ENCODE measurements at regions not wholly inside any gene's neighbourhood (a gene's known extent, or its start where the extent isn't known, plus 50 kb on each side); places are given as distances from the start of the nearest gene placed in this dataset.
A peak's percentile ranks its signal among the peaks of the same experiment; 100 is the strongest.
"Not testable (repeated sequence)": the region's sequence is repeated elsewhere in the genome, so short reads cannot be mapped to it uniquely, and the experiment has no call there.

DNA sequence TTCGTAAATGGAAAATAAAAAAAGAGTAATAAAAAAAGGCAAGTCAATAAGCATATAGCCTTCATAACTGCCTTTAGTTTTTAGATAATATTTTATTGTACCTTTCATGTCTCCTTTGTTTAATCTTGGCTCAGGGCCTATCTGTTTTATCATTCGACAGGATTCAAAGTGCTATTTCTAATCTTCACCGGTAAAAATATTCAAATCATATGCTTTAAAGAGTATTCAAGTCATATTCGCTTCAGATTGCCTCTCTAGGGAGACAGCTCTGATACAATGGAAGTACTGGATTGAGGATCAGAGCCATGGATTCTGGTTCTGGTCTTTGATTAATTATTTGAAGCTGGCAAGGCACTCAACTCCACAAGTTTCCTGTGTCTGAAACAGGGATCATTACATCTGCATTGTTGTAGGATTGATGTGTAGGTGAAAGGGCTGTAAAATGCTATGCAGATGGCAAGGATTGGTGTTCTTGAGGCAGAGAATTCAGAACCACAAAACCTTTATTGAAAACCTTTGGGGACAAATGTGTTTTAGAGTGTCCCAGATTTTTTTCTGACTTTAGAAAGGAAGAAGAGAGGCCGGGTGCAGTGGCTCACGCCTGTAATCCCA, 84.3 kb upstream of the RAPH1 start:
- Histone ChIP-seq H3K4me1 (no peaks in the 10 kb centered on the region), H3K27me3 (no peaks in the 10 kb centered on the region), H3K4me3 (no peak overlapping the region), H3K27ac (no peak overlapping the region), H3K9me3 (no peaks in the 10 kb centered on the region), H3K36me3 (no peaks in the 10 kb centered on the region)
- no peak for ATAC-seq
- 63% methylated on average over 5 to 6 of the region's 6 CpGs for whole genome bisulfite sequencing, 2 donors (ENCODE audit: low coverage in 1 of 2)
- TF ChIP-seq POLR2AphosphoS5 (IDR thresholded peaks at IDR 0.05) (no peak), EP300 (IDR thresholded peaks at IDR 0.05) (no peak), POLR2A (IDR thresholded peaks at IDR 0.05) (no peak)
- TF ChIP-seq, protein P1, sequence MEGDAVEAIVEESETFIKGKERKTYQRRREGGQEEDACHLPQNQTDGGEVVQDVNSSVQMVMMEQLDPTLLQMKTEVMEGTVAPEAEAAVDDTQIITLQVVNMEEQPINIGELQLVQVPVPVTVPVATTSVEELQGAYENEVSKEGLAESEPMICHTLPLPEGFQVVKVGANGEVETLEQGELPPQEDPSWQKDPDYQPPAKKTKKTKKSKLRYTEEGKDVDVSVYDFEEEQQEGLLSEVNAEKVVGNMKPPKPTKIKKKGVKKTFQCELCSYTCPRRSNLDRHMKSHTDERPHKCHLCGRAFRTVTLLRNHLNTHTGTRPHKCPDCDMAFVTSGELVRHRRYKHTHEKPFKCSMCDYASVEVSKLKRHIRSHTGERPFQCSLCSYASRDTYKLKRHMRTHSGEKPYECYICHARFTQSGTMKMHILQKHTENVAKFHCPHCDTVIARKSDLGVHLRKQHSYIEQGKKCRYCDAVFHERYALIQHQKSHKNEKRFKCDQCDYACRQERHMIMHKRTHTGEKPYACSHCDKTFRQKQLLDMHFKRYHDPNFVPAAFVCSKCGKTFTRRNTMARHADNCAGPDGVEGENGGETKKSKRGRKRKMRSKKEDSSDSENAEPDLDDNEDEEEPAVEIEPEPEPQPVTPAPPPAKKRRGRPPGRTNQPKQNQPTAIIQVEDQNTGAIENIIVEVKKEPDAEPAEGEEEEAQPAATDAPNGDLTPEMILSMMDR (IDR thresholded peaks at IDR 0.05): no peak

DNA sequence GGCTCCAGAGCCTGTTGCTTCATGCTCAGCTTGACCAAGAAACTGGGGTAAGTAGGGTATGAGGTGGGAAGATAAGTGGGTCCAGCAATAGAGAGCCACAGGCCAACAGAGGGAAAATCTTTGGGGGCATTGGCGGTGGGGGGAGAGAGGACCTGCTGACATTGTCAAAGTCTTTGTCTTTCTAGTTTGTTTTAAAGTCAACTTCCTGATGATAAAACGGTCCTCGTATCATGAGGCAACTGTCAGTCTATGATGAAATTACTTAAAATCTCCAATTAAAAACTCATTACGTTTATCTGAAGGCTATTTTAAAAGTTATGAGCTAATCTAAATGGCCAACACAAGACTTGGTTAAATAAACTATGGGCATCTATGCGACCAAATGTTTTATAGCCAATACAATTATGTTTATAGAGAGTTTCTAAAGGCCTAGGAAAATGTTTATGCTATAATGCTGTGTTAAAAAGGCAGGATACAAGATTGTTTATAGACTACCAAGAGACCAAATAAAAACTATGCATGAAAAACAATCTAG, 84.4 kb upstream of the CD28 start:
- Histone ChIP-seq H3K9me3 (no peaks in the 10 kb centered on the region), H3K4me1 (peaks cover 0 to 13% (median 4%) of the 10 kb centered on the region in 3 donors), H3K4me3 (no peak overlapping the region), H3K27ac (no peak overlapping the region), H3K27me3 (no peaks in the 10 kb centered on the region), H3K36me3 (no peaks in the 10 kb centered on the region)
- ATAC-seq: no peak
- WGBS, 2 donors (ENCODE audit: low coverage in 1 of 2): 51 to 55% methylated on average over 5 of the region's 5 CpGs
- no peak for TF ChIP-seq EP300 (IDR thresholded peaks at IDR 0.05)
- TF ChIP-seq POLR2AphosphoS5 (IDR thresholded peaks at IDR 0.05): no peak
- TF ChIP-seq, protein P1 (IDR thresholded peaks at IDR 0.05): no peak
- TF ChIP-seq POLR2A (IDR thresholded peaks at IDR 0.05): no peak

DNA sequence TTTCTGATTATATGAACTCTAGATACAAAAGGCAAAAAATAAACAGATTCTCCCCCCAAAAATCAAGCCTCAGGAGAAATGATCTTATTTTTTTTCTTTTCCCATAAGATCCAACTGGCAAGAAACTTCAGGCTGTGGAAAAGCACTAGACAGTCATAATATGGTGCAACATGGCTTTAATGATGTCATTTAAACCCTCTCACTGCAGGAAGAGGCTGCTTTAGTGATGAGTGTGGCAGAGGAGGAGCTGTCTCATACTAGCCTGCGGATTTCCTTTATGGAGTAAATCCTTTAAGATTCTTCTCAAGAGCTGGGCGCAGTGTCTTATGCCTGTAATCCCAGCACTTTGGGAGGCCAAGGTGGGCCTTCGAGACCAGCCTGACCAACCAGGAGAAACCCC, 83.3 kb upstream of the CD28 start:
- WGBS, 2 donors (ENCODE audit: low coverage in 1 of 2): 80 to 100% methylated on average over 1 of the region's 3 CpGs
- no peak for TF ChIP-seq POLR2A (IDR thresholded peaks at IDR 0.05)
- TF ChIP-seq, protein P1 (IDR thresholded peaks at IDR 0.05): no peak
- TF ChIP-seq POLR2AphosphoS5 (IDR thresholded peaks at IDR 0.05): no peak
- no peak for TF ChIP-seq EP300 (IDR thresholded peaks at IDR 0.05)
- H3K36me3 ChIP-seq: no peaks in the 10 kb centered on the region
- peaks cover 5 to 21% (median 12%) of the 10 kb centered on the region in 3 donors for H3K4me1 ChIP-seq
- H3K27me3 ChIP-seq: no peaks in the 10 kb centered on the region
- no peaks in the 10 kb centered on the region for H3K9me3 ChIP-seq
- H3K4me3 ChIP-seq: no peak overlapping the region
- no peak for ATAC-seq
- H3K27ac ChIP-seq: no peak overlapping the region

- Histone ChIP-seq H3K36me3 (no peaks in the 10 kb centered on the region), H3K9me3 (no peaks in the 10 kb centered on the region), H3K27me3 (no peaks in the 10 kb centered on the region), H3K4me1 (peaks cover 5 to 21% (median 12%) of the 10 kb centered on the region in 3 donors), H3K4me3 (no peak overlapping the region), H3K27ac (no peak overlapping the region)
- no peak for TF ChIP-seq EP300 (IDR thresholded peaks at IDR 0.05)
- TF ChIP-seq POLR2AphosphoS5 (IDR thresholded peaks at IDR 0.05): no peak
- TF ChIP-seq, protein P1 (IDR thresholded peaks at IDR 0.05): no peak
- TF ChIP-seq POLR2A (IDR thresholded peaks at IDR 0.05): no peak
- ATAC-seq: no peak
- 49 to 64% methylated on average over 5 to 6 of the region's 6 CpGs for WGBS, 2 donors (ENCODE audit: low coverage in 1 of 2)
Observed at GRCh38 chr2:203623661-203624060, 82.8 kb upstream of the CD28 start.

DNA sequence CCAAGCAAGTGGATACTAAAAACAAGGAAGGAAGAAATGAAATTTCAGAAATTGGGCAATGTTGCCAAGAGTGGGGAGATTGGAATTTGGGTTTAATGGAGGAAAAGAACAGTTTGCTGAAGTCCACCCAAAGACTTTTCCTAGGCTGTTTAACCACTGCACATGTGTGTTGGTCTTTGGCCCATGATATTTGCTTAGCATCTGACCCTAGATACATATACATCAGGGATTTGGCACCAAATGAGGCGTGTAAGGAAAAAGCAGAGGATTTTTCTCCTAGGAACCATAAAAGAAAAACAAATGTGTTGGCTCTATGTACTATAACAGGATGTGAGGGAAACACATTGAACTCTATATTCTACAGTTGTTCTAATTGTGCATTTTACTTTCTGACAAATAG, 80.7 kb upstream of the CD28 start:
- no peaks in the 10 kb centered on the region for H3K27me3 ChIP-seq
- H3K27ac ChIP-seq: no peak overlapping the region
- no peak for TF ChIP-seq POLR2A (IDR thresholded peaks at IDR 0.05)
- TF ChIP-seq POLR2AphosphoS5 (IDR thresholded peaks at IDR 0.05): no peak
- no peak for TF ChIP-seq EP300 (IDR thresholded peaks at IDR 0.05)
- TF ChIP-seq, protein P1 (IDR thresholded peaks at IDR 0.05): no peak
- peaks cover 5 to 21% (median 12%) of the 10 kb centered on the region in 3 donors for H3K4me1 ChIP-seq
- WGBS, 2 donors (ENCODE audit: low coverage in 1 of 2): 72 to 80% methylated on average over 1 of the region's 1 CpG
- no peaks in the 10 kb centered on the region for H3K36me3 ChIP-seq
- no peak for ATAC-seq
- no peaks in the 10 kb centered on the region for H3K9me3 ChIP-seq
- no peak overlapping the region for H3K4me3 ChIP-seq

DNA sequence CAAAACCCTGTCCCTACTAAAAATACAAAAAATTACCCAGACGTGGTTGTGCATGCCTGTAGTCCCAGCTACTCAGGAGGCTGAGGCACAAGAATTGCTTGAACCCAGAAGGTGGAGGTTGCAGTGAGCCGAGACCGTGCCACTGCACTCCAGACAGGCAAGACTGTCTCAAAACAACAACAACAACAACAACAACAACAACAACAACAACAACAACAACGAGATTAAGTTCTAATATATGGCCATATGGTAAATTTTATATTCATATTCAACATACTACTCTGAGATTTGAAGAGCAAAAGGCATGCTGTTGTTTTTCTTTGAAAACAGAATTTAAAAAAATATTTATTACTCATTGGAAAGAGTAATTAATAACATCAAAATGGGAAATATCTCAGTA, 80.2 kb upstream of the CD28 start:
- WGBS, 2 donors (ENCODE audit: low coverage in 1 of 2): 67 to 96% methylated on average over 1 to 3 of the region's 4 CpGs
- peaks cover 5 to 21% (median 12%) of the 10 kb centered on the region in 3 donors for H3K4me1 ChIP-seq
- peak overlapping the region in 2 of 4 donors; percentile 56 to 68 for H3K27ac ChIP-seq
- H3K36me3 ChIP-seq, H3K4me3 ChIP-seq, H3K27me3 ChIP-seq, ATAC-seq, H3K9me3 ChIP-seq: not testable (repeated sequence)
